B cell (primary cell): ENCODE measurements at regions not wholly inside any gene's neighbourhood (a gene's known extent, or its start where the extent isn't known, plus 50 kb on each side); places are given as distances from the start of the nearest gene placed in this dataset.

ENCODE experiments used
- ATAC-seq: fragments of 200-7000 bp; cut with Tn5 transposase; one replicate; pipeline ENCODE4 v1.10.0; 2021; ENCODE audit warnings: low read depth, mild to moderate bottlenecking, moderate number of reproducible peaks, moderate library complexity
- CTCF ChIA-PET: fragments of 350-600 bp; sonication (Branson Sonifier 250); formaldehyde crosslinking; loops from one replicate; lab custom pipeline; 2021; ENCODE audit warnings: antibody characterized with exemption, inconsistent platforms; lab: Charles Lee
- POLR2A ChIA-PET: fragments of 350-600 bp; sonication (Branson Sonifier 250); formaldehyde crosslinking; loops from one replicate; lab custom pipeline; 2021; ENCODE audit warnings: antibody characterized with exemption; lab: Charles Lee
- DNase-seq: peaks from one replicate; pipeline ENCODE4 v3.0.0; 2013
- H2AFZ ChIP-seq: 2 replicates; pipeline ENCODE4 v1.6.1; 2012; ENCODE audit warnings: mild to moderate bottlenecking, low read depth, low read length; ENCODE audit not compliant: insufficient read depth, poor library complexity, severe bottlenecking
- H3K27ac ChIP-seq, 2 donors: 1 replicate in 1 of 2; 2 replicates in 1 of 2; pipeline ENCODE4 v1.5.1; 2012 to 2013; ENCODE audit warnings: low read length in 2 of 2, mild to moderate bottlenecking in 2 of 2, moderate library complexity in 1 of 2
- H3K27me3 ChIP-seq, 4 experiments: fragments of 200-600 bp in 1 of 4; sonication (generic) in 1 of 4; replicated peaks in 1 of 4; 1 replicate in 2 of 4; 2 replicates in 2 of 4; pipeline versions ENCODE4 v1.6.1 to v1.7.0; 2013 to 2016; ENCODE audit warnings: low read length in 3 of 4, mild to moderate bottlenecking in 2 of 4, mixed read lengths in 1 of 4, moderate library complexity in 1 of 4; ENCODE audit not compliant: insufficient read depth in 4 of 4, control insufficient read depth in 3 of 4; ENCODE audit errors: control extremely low read depth in 1 of 4
- H3K36me3 ChIP-seq, 2 experiments: replicated peaks in 1 of 2; 1 replicate in 1 of 2; 2 replicates in 1 of 2; pipeline versions ENCODE4 v1.6.1 to v1.7.1; 2013; ENCODE audit warnings: low read length in 1 of 2; ENCODE audit not compliant: insufficient read depth in 2 of 2, control insufficient read depth in 1 of 2; ENCODE audit errors: control extremely low read depth in 1 of 2, extremely low read depth in 1 of 2
- H3K4me1 ChIP-seq, 2 donors: fragments of 200-600 bp in 1 of 2; sonication (generic) in 1 of 2; 1 replicate in 1 of 2; 2 replicates in 1 of 2; pipeline versions ENCODE4 v1.5.1 to v1.6.1; 2013 to 2017; ENCODE audit warnings: low read length in 2 of 2; ENCODE audit not compliant: control insufficient read depth in 2 of 2, insufficient read depth in 2 of 2
- H3K4me2 ChIP-seq: replicated peaks from 2 replicates; pipeline ENCODE3; 2012; ENCODE audit warnings: mild to moderate bottlenecking, low read depth, low read length; ENCODE audit not compliant: poor library complexity, severe bottlenecking
- H3K4me3 ChIP-seq, 5 experiments: fragments of 200-600 bp in 1 of 5; sonication (generic) in 1 of 5; 1 replicate in 3 of 5; 2 replicates in 2 of 5; pipeline versions ENCODE4 v1.5.1 to v1.7.0; 2011 to 2016; ENCODE audit warnings: low read length in 4 of 5, mild to moderate bottlenecking in 4 of 5, low read depth in 2 of 5, control low read depth in 1 of 5, moderate library complexity in 1 of 5; ENCODE audit not compliant: insufficient read depth in 1 of 5; ENCODE audit errors: control extremely low read depth in 1 of 5, extremely low read depth in 1 of 5
- H3K79me2 ChIP-seq: fragments of 200-600 bp; sonication (generic); one replicate; pipeline ENCODE4 v1.6.0; 2016; ENCODE audit warnings: low read length; ENCODE audit not compliant: control insufficient read depth, insufficient read depth
- H3K9ac ChIP-seq: fragments of 200-600 bp; sonication (generic); 2 replicates; pipeline ENCODE4 v1.6.1; 2017; ENCODE audit warnings: mild to moderate bottlenecking, low read length, moderate library complexity
- H3K9me3 ChIP-seq, 3 donors: one replicate each; pipeline versions ENCODE4 v1.6.1 to v1.7.1; 2013; ENCODE audit warnings: low read length in 2 of 3; ENCODE audit not compliant: control insufficient read depth in 2 of 3, insufficient read depth in 1 of 3; ENCODE audit errors: control extremely low read depth in 1 of 3
- H4K20me1 ChIP-seq: 2 replicates; pipeline ENCODE4 v1.6.0; 2012; ENCODE audit warnings: mild to moderate bottlenecking, low read length; ENCODE audit not compliant: insufficient read depth, control insufficient read depth, poor library complexity, severe bottlenecking
- H3K27ac Mint-ChIP-seq: one replicate; pipeline ENCODE4 v1.8.0; 2021; ENCODE audit warnings: mixed read lengths
- H3K27me3 Mint-ChIP-seq: one replicate; pipeline ENCODE4 v1.8.0; 2021; ENCODE audit warnings: mixed read lengths
- H3K4me1 Mint-ChIP-seq: one replicate; pipeline ENCODE4 v1.8.0; 2021; ENCODE audit warnings: mixed read lengths
- H3K4me3 Mint-ChIP-seq: one replicate; pipeline ENCODE4 v1.8.0; 2021; ENCODE audit warnings: mixed read lengths
- H3K9me3 Mint-ChIP-seq: one replicate; pipeline ENCODE4 v1.8.0; 2022; ENCODE audit warnings: mixed read lengths; ENCODE audit not compliant: insufficient read depth
- CTCF ChIP-seq: fragments of 200-600 bp; IDR thresholded peaks from one replicate; pipeline ENCODE4 v1.8.0; 2022; ENCODE audit warnings: antibody characterized with exemption, mild to moderate bottlenecking
- EZH2 ChIP-seq: IDR thresholded peaks from 2 replicates; pipeline ENCODE4 v1.6.1; 2012; ENCODE audit warnings: borderline replicate concordance, low read depth, mild to moderate bottlenecking, moderate library complexity, low read length; ENCODE audit not compliant: insufficient read depth, poor library complexity, severe bottlenecking
- WGBS: methylation state at CpG from one replicate; pipeline ENCODE4 v1.1.5; 2013; ENCODE audit warnings: missing lambda C conversion rate; ENCODE audit not compliant: insufficient coverage; 5-methylcytosine and 5-hydroxymethylcytosine counted together
- intact Hi-C: fragments of 100-400 bp; cut with micrococcal nuclease; formaldehyde crosslinking; loops from one replicate; pipeline ENCODE4 v1.10.0; 2022

GRCh38 chr9:31471010-31471409 is 913.4 kb upstream of the ACO1 start:
- ATAC-seq (no peak), DNase-seq (no peak)
- Mint-ChIP-seq H3K27me3 (no peaks in the 10 kb centered on the region), H3K27ac (no peak overlapping the region), H3K4me1 (no peaks in the 10 kb centered on the region), H3K9me3 (no peaks in the 10 kb centered on the region), H3K4me3 (no peak overlapping the region)
- no peak overlapping the region for H3K27ac ChIP-seq
- ChIA-PET POLR2A (no interaction called here), CTCF (no interaction called here)
- no peak overlapping the region for H3K4me3 ChIP-seq
- H3K79me2 ChIP-seq, result no peaks in the 10 kb centered on the region
- H3K27me3 ChIP-seq, result no peaks in the 10 kb centered on the region
- H3K4me1 ChIP-seq, result no peaks in the 10 kb centered on the region
- no peaks in the 10 kb centered on the region for H4K20me1 ChIP-seq
- TF ChIP-seq CTCF, result no peak
- no peak for TF ChIP-seq EZH2
- no peak overlapping the region for H3K4me2 ChIP-seq
- 93% methylated on average over 7 of the region's 7 CpGs for WGBS
- H3K9ac ChIP-seq, result no peak overlapping the region
- intact Hi-C loops, result no loop called here
- H3K36me3 ChIP-seq, result no peaks in the 10 kb centered on the region
- H2AFZ ChIP-seq, result no peak overlapping the region
- no peaks in the 10 kb centered on the region for H3K9me3 ChIP-seq

- TF ChIP-seq CTCF, result no peak
- no peak for TF ChIP-seq EZH2
- POLR2A ChIA-PET, result no interaction called here
- Histone ChIP-seq H3K27ac (no peak overlapping the region), H2AFZ (no peak overlapping the region), H3K4me2 (no peak overlapping the region), H4K20me1 (no peaks in the 10 kb centered on the region), H3K4me3 (no peak overlapping the region), H3K27me3 (no peaks in the 10 kb centered on the region), H3K4me1 (no peaks in the 10 kb centered on the region), H3K9ac (no peak overlapping the region), H3K9me3 (no peaks in the 10 kb centered on the region), H3K79me2 (no peaks in the 10 kb centered on the region), H3K36me3 (no peaks in the 10 kb centered on the region)
- CTCF ChIA-PET, result no interaction called here
- Mint-ChIP-seq H3K27ac (no peak overlapping the region), H3K27me3 (no peaks in the 10 kb centered on the region), H3K4me1 (no peaks in the 10 kb centered on the region), H3K4me3 (no peak overlapping the region), H3K9me3 (no peaks in the 10 kb centered on the region)
- intact Hi-C loops, result no loop called here
- DNase-seq (no peak), ATAC-seq (no peak)
Observed at GRCh38 chr9:31486630-31487029, 897.8 kb upstream of the ACO1 start.
